ENCODE measurements at regions not wholly inside any gene's neighbourhood (a gene's known extent, or its start where the extent isn't known, plus 50 kb on each side); places are given as distances from the start of the nearest gene placed in this dataset.

GRCh38 chr4:138800421-138800820 lies 215.2 kb upstream of the NOCT start:
- TF ChIP-seq POLR2A (IDR thresholded peaks at IDR 0.05) (no peak), CTCF (IDR thresholded peaks at IDR 0.05) (no peak)
